PC-3 (cell line): ENCODE measurements at regions not wholly inside any gene's neighbourhood (a gene's known extent, or its start where the extent isn't known, plus 50 kb on each side); places are given as distances from the start of the nearest gene placed in this dataset.
"Not testable (repeated sequence)": the region's sequence is repeated elsewhere in the genome, so short reads cannot be mapped to it uniquely, and the experiment has no call there.

Experiments
- CTCF ChIP-seq: fragments of 300-600 bp; sonication (generic); conservative IDR thresholded peaks from 2 replicates; pipeline ENCODE4 v1.5.1; 2017; ENCODE audit warnings: antibody characterized with exemption, low read depth, mild to moderate bottlenecking, low read length
- EZH2 ChIP-seq: fragments of 300-600 bp; sonication (generic); IDR thresholded peaks from one replicate; pipeline ENCODE4 v1.6.1; 2017; ENCODE audit warnings: antibody characterized with exemption, mild to moderate bottlenecking, low read length; ENCODE audit not compliant: unreplicated experiment
- EZH2phosphoT487 ChIP-seq: fragments of 300-600 bp; sonication (generic); IDR thresholded peaks from 2 replicates; pipeline ENCODE4 v1.6.1; 2018; ENCODE audit warnings: mild to moderate bottlenecking, antibody characterized with exemption, low read length, borderline replicate concordance

GRCh38 chr5:117533051-117533670 lies 958.5 kb upstream of the SEMA6A start:
- not testable (repeated sequence) for TF ChIP-seq CTCF, EZH2phosphoT487, EZH2
